GM04504 (cell line): ENCODE measurements at regions not wholly inside any gene's neighbourhood (a gene's known extent, or its start where the extent isn't known, plus 50 kb on each side); places are given as distances from the start of the nearest gene placed in this dataset.
A peak's percentile ranks its signal among the peaks of the same experiment; 100 is the strongest.

Experiments
- DNase-seq: peaks from one replicate; pipeline ENCODE4 v3.0.0-alpha.2; 2012; ENCODE audit warnings: low read depth

DNA sequence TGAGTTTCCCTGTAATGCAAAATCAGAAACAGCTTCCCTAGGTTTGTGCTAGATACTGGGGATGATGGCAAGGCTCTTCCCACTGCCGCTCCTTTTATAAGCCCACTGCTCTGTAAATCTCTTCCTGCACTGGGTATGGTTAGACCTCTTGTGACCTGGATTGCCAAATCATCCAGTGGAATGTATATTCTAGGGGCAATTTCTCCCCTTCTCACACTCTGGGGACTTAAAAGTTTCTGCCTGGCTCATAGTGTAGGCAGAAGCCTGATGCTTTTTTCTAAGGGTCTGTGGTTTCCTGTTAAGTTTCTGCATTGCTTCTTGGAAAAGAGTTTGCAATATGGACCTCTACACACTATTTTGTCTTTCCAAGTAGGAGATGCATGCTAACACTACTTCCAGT is 1582.0 kb upstream of the PCDH20 start:
- DNase-seq, result no peak

GRCh38 chr13:62997038-62997599 is 1581.5 kb upstream of the PCDH20 start:
- no peak for DNase-seq

DNA sequence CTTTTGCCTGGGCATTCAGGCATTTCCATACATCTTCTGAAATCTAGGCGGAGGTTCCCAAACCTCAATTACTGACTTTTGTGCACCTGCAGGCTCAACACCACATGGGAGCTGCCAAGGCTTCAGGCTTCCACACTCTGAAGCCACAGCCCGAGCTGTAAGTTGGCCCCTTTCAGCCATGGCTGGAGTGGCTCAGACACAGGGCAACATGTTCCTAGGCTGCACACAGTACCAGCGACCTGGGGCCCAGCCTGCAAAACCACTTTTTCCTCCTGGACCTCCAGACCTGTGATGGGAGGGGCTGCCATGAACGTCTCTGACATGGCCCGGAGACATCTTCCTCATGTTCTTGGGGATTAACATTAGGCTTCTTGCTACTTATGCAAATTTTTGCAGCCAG is 1558.2 kb upstream of the PCDH20 start:
- no peak for DNase-seq

DNA sequence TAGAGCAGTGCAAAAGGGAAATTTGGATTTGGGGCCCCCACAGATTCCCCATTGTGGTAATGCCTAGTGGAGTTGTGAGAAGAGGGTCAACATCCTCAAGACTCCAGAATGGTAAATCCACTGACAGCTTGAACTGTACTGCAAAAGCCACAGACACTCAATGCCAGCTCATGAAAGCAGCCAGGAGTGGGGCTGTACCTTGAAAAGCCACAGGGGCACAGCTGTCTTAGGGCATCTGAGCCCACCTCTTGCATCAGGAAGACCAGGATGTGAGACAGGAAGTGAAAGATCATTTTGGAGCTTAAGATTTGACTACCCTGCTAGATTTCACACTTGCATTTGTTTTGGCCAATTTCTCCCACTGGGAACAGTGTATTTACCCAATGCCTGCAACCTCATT is 1548.9 kb upstream of the PCDH20 start:
- DNase-seq, result no peak

DNA sequence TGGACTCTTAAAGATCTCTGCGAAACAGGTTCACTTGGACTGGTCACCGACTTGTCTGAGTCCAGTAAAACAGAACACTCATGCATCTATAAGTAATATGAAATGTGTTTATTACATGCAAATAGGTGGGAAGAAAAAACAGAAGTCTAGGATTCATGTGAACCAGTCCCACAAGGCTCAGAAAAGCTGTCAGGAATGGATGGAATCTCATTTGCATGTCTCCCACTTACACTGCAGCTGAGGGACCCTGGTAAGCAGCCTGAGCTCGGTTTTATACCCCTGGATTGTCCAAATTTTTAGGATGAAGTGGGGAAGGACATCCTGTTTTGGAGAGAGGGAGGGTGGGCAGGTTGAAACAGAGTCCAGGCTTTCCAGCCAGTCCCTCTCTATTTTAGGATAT is 1545.1 kb upstream of the PCDH20 start:
- no peak for DNase-seq

GRCh38 chr13:62933809-62934208 is 1518.2 kb upstream of the PCDH20 start:
- no peak for DNase-seq

DNA sequence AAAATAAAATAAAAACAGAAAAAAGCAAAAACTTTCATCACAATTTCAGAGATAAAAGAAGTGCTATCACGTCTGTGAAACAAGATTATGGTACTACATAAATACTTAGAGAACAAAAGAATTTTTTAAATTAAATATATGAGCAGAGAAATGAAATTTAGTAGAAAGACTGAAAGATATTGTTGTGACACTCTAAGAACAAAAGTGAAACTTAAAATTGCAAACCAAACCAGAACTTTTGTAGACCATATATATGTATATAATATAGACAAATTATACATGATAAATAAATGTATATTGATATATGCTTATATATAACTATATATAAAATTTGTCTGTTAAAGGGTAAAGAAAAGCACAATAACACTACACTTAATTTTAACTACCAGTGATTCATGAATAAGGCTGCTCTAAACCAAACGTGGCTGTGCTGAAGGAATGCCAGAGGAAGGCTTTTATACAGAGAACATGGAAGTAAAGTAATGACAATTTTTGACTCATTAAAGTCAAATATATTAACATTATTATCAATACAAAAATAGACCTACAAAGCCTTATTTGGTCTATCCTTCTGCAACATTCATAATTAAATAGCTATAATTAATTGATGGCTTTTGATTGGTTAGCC is 1516.7 kb upstream of the PCDH20 start:
- DNase-seq, result no peak

DNA sequence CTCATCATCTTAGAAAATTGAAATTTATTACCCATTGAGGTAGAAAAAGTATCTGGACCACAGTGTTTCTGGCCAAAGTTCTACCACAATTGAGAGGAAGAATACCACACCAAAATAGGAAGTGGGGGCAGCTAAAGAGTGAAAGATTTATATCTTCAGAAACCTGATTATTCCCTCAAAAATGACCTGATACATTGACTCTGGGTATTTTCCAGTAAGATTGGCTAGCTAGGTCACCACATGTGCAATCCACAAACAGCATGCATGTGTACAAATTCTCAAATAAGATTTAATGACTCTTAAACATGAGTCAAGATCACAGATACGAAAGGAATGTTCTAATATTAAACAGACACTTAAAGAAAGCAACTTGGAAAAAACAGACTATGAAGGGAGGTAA is 1516.2 kb upstream of the PCDH20 start:
- no peak for DNase-seq

DNA sequence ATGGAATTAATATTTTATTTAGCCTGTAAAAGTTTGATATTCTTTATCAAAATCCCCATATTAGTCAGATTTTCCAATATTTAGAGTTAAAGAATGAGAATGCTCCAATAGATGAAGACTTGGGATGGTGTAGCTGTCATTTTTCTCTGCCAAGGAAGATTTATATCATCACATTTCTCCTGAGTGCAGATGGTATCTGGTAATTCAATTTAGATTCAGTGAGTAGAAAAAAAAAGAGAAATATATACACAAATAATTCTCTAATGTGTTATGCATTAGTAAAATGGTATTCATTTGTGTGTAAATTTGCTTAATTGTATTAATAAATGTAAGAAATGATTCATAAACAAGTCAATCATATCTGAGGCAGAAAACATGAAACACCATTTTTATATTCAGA is 1508.7 kb upstream of the PCDH20 start:
- no peak for DNase-seq

- DNase-seq, result no peak
Measured at GRCh38 chr13:62920159-62920558, 1504.5 kb upstream of the PCDH20 start.

GRCh38 chr13:62919491-62919890 is 1503.8 kb upstream of the PCDH20 start:
- DNase-seq, result no peak

DNA sequence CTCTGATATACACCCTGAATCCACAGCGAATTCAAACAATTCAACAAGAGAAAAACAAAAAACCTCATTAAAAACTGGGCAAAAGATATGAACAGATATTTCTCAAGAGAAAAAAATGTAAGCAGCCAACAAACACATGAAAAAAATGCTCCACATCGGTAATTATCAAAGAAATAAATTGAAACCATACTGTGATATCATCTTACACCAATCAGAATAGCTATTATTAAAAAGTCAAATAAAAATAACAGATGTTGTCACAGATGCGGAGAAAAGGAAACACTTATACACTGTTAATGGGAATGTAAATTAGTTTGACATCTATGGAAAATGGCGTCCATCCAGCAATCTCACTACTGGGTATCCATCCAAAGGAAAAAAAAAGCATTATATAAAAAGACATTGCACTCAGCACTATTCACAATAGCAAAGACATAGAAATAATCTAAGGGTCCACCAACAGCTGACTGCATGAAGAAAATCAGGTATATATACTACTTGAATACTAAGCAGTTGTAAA is 1495.0 kb upstream of the PCDH20 start:
- DNase-seq, result no peak

DNA sequence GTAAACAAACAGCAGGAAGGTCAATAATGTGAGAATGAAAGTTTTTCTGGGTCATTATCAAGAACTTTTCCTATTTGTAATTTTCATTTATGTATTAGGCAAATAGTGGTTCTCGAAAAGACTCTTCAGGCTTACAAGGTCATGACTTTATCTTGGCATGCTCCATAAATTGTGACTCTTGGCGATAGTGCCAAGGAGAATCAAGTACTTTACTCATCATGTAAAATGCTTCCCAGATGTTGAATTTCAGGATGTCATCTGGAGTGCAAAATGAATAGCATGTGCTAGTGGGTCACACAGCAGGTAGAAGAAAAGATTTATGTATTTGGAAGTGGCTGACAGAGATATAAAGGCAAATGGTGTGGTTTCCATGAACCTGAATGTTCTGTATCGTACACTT is 1492.7 kb upstream of the PCDH20 start:
- DNase-seq, result no peak

DNA sequence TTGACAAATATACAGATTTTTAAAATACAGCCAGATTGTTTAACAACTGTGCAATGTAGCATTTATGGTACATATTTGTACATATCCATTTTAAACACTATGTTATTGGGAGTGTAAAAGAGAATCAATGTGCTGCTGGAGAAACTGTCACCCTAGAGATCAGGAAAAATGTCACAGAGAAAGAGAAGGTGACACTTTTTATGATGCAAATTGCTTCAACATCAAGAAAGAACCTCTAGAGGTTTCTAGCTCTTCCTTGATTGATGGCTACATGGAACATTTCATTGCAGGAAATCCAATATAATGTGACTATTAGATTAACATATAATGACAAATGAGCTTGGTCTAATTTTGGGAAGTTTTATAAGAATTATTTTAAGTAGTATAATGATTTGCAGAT is 1491.2 kb upstream of the PCDH20 start:
- no peak for DNase-seq

DNA sequence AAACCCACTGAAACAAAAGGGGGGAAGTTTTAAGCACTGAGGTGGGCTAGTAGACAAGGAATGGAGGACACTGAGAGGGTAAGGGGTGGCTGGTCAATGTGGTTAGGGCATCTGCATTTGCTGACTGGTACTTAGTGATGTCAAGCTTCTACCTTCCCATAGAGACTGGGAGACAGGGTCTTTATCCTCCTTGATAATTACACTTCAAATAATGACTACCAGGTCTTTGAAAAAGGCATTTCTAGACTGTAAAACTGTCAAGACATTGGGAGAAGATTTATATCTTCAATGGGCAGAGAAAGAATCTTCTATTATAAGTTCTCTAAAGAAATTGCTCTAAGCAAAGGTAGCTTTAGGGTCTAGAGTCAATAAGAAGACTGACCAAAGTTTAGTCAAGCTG is 1490.8 kb upstream of the PCDH20 start:
- DNase-seq, result no peak

GRCh38 chr13:62887046-62887445 is 1471.4 kb upstream of the PCDH20 start:
- no peak for DNase-seq

GRCh38 chr13:62879071-62879470 is 1463.4 kb upstream of the PCDH20 start:
- DNase-seq, result peak; percentile 22

- no peak for DNase-seq
Measured at GRCh38 chr13:62875118-62875640, 1459.5 kb upstream of the PCDH20 start.

DNA sequence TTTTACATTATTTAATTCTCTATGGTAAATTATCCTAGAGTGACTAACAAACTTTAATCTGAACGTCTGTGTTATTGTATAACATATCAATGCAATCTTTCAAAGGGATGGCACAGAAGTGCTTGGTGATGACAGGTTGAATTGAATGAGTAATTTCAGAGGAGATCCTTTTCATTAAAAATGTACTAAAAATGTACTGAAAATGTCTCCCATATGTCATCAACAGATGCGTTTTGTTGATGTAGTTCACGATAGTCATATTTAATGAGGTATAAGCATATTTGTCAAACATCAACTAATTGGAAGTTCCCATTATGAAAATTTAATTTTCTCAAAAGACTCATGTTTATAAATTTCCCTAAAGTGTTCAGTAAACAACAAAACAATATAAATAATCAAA is 1434.7 kb upstream of the PCDH20 start:
- DNase-seq, result no peak

DNA sequence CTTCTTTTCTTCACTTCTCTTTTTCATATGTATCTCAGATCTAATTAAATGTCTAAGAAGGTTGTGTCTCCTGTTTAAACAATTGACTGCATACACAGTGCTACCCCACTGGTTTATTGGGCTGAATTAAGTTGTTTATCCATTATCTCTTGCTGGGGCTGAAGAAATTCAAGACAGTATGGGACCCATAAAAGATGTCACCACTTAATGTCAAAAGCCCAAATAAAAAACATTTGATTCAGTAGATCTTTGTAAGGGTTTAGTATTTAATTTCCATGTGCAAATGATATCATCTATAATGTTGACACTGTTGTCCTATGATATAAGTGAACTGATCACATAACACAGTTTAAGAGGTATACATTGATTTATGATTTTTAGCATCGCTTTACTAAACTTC is 1431.9 kb upstream of the PCDH20 start:
- DNase-seq, result no peak

DNA sequence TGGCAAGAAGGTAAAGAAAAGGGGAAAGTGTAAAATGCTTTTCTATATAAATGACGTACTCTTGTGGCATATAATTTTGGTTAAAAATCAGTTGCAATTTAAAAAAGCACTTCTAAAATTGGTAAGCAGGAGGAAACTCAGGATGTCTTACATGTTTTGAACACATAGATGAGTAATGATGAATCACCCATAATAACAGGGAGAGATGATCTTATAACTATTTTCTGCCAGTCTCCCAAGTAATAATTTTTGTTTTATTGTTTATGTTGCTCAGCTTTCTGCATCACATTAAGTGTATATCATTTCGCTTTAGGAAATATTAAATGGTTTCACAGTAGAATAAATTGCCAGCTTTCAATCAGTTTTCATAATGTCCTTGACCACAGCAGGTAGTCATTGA is 1430.7 kb upstream of the PCDH20 start:
- DNase-seq, result no peak

DNA sequence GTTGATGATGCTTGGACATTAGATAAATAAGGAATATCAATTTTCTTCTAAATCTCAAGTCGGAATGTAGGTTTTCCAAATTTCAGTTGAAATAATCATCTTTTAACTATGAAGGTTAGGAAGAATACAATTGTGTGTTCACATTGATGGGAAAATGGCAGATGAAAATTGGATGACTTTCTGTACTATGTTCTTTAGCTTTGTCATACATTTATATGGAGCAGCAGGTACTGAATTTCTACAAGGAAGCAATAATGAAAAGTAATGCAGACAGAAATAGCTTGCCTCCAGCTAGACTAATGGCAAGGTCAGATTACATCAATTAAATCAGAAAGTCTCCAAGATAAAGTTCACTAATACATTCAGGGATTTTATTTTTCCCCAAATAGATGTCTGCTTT is 1423.7 kb upstream of the PCDH20 start:
- DNase-seq, result no peak

- no peak for DNase-seq
Measured at GRCh38 chr13:62838929-62839328, 1423.3 kb upstream of the PCDH20 start.

DNA sequence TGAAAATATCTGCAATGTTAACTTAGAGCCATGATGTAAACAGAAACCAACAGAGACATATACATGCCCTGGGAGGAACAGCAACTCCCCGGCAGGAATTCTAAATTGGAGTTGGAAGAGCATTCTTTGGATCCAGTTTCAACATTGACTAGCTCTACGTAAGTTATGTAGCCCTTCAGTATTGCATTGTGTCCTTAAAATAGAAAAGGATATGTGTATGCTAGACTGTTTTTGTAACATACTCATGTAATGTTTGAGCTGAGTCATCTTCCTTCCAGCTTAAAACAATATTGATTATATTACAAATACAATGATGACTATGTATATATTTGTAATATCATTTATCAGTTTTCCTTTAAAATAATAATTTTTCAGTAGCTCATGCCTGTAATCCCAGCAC is 1422.2 kb upstream of the PCDH20 start:
- DNase-seq, result no peak
